Activated gamma-delta T cell (primary cell): ENCODE measurements at regions not wholly inside any gene's neighbourhood (a gene's known extent, or its start where the extent isn't known, plus 50 kb on each side); places are given as distances from the start of the nearest gene placed in this dataset.

Experiments
- DNase-seq: peaks from one replicate; lab custom pipeline; 2025; lab: John Stamatoyannopoulos, UW

DNA sequence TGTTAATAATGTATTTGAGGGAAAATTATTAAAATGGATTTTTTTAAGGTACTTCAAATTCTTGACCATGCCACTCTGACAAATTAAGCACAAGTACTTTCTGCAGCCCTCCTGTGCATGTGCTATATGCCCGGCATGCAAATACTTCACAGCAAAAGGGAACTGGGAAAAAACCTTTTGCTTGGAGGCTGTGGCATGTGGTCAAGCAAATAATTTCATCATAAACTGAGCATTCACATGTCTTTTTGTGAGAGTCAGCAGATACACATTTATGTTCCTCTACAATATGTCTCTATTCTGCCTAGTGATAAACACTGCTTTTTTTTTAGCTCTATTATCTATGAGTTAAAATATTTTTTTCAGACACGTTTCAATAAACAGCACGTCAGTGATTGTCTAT, 53.7 kb upstream of the SEMA3A start:
- DNase-seq: no peak

DNA sequence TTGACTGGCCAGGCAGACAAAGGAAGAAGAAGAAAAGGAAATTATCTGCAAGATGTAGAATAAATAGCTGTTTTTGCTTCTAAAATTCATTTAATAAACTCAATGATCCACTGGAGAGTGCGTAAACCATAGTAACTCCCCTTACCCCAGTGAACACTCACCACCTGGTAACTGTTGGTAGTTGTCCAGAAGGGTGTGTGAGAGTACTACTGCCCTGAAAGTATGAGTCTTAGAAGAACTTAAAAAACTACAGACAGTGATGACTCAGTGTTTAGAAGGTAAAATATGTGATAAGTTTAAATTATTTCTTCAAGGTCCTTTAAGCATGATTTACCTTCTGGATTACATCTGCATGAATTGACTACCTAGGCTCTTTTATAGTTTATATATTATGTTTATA, 53.0 kb upstream of the SEMA3A start:
- DNase-seq: no peak

DNA sequence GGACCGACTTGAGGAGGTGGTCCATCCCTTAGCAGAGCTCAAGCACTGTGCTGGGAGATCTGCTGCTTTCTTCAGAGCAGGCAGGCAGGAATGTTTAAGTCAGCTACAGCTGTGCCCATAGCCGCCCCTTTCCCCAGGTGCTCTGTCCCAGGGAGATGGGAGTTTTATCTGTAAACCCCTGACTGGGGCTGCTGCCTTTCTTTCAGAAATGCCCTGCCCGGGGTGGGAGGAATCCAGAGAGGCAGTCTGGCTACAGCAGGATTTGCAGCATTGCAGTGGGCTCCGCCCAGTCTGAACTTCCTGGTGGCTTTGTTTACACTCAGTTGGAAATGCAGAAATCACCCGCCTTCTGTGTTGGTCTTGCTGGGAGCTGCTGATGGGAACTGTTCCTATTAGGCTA, 51.2 kb upstream of the SEMA3A start:
- no peak for DNase-seq
